ENCODE measurements at regions not wholly inside any gene's neighbourhood (a gene's known extent, or its start where the extent isn't known, plus 50 kb on each side); places are given as distances from the start of the nearest gene placed in this dataset.

DNA sequence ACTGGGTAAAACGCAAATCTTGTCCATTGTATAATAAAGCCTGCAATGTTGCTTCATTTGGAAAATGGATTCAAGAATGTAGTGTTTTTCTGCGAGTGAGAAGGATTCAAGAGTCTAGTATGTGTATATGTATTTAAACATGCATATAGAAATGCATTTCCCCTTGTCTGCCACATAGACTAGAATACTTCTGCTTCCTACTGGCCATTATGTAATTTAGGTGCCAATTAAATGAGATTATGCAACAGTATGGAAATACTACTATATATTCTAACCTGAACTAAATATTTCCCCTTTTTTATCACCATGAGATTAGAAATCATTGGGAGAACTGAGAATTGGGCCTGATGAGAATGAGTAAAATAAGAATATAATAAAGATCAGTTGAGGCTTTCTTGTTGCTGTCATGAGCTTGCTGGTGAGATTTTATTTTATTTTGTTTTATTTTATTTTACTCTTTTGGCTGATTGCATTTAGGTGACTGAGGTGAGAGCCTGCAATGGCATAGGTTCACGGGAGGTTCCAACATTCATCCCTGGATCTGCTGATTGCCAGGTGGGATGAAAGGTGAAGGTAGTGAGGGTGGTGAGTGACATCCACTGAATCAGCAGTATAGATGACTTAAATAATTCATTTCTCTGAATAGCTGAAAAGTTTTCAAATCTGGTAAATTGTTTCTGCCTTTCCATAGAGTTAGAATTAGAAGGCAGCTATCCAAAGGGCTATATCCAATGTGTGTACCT is 95.6 kb upstream of the SLC4A4 start:
- DNase-seq (ENCODE audit: low read depth), result no peak

DNA sequence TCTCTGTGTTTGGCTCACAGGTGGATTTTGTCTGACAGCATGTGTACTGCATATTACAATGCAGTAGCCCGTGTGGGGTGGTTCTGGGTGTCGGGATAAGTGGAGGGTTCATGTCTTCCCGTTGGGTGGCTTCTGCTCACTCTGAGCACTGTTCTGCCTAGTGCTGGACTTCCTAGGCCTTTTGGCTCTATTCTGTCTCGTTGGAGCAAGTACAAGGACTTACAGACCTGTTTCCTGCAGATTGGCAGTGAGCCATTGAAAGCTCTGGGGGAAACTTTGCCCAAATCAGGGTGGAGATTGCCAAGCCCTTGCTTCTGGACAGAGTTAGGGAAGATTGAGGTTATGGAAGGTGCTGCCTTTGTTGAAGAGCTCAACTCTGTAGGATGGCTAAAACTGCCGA is 91.1 kb upstream of the SLC4A4 start:
- no peak for DNase-seq (ENCODE audit: low read depth)

DNA sequence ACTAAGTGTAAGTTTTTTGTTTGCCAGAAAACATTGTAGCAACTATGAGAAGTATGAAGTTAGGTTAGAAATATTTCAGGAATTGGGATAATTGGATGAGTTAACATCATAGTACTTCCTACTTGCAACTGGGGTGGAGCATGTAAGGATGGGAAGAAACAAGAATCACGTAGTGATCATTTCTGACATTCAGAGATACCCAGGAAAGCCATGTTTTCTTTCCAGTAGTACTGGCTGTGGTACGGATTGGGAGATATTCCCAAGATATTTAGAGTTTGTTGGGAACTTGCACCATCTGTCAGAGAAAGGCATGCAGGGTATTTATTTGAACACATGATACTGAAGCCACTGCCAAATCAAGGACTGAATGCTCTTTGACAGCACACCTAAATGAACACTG is 87.6 kb upstream of the SLC4A4 start:
- DNase-seq (ENCODE audit: low read depth), result peak; percentile 29

DNA sequence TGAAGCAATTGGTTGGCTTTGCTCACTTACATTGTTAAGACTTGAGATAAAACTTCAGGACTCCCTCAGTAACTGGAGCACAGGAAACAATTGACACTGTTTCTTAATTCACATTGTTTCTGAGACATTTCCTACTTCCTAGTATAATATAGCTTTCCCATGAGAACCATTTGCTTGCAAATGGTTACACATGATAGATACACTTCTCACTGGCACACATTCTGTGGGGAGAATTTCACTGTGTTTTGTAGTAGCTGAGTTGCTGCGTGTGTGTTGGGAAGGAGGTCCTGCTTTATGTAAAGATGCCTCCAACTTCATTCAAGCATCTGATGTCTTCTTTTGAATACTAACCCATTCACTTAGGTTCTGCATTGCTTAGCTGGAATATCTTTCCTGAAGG is 85.3 kb upstream of the SLC4A4 start:
- DNase-seq (ENCODE audit: low read depth), result no peak

DNA sequence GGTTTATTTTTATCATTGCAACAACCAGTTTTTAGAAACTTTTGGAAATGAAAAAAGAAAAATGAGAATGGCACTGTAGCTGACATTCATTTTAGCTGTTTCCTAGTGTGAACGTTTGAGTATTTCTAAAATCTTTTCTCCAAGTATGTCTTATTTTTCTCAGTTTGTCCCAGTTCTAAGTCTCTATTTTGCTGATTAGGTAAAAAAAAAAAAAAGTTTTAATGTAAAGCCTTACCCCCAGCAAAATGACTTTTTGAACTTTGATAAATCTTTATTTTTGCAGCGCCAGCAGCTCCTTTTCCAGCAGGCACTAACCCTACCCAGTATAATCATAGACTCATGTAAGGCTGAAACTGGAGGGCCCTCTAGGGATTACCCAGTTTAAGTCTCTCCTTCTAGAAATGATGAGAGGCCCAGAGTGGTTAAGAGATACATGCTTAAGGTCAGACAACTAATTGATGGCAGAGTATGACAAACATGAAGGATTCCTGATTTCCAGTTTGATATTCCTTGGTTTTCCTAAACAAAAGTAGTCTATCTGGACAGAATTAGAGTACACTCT is 84.3 kb upstream of the SLC4A4 start:
- no peak for DNase-seq (ENCODE audit: low read depth)

DNA sequence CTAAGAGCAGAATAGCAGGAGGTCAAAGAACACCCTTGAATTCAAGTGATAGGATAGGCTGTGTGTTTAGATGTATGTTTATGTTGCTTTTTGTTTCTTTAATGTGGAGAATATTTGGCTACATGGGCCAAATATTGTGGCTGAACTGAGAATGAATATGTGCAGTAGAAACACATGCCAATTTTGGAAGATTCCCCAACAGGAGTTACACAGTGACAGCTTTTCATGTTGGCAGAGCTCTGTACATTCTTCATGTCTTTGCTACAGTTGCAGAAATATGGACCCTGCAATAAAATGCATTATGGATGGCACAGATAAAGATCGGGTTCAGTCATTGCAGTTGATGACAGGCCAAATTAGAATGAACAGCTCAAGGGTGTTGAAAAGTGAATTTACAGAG is 82.8 kb upstream of the SLC4A4 start:
- no peak for DNase-seq (ENCODE audit: low read depth)

DNA sequence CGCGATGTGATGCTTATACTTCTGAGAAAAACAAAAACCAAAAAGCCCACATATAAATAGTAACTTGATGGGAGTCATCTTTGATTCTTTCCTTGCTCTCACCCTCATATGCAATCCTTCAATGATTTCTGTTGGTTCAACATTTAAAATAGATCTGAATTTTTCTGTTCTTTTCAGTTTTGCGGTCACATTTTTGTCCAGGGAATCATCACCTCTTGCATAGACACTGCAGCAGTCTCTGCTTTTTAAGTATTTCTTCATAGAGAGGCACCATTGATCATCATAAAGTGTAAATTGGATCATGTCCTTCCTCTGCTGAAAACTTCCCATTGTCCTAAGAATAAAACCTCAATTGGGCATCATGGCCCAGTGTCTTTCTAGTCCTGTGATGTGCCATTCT is 81.1 kb upstream of the SLC4A4 start:
- no peak for DNase-seq (ENCODE audit: low read depth)

DNA sequence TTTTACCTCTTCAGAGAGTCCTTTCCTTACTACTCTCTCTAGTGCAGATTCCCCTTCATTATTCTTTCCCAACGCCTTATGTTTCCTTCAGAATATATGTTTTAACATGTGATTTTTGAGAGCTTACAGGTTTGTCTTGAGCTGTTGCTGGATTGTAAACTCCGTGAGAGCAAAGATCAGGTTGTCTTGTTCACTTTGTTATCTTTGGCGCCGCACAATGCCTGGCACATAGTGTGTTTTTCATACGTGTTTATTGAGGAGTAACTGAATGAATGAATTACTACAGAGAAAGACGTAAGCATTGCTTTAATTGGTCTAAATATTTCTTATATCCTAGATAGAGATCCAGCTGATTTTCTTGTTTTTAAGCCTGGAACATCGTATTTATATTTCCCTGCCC is 80.5 kb upstream of the SLC4A4 start:
- DNase-seq (ENCODE audit: low read depth), result no peak

DNA sequence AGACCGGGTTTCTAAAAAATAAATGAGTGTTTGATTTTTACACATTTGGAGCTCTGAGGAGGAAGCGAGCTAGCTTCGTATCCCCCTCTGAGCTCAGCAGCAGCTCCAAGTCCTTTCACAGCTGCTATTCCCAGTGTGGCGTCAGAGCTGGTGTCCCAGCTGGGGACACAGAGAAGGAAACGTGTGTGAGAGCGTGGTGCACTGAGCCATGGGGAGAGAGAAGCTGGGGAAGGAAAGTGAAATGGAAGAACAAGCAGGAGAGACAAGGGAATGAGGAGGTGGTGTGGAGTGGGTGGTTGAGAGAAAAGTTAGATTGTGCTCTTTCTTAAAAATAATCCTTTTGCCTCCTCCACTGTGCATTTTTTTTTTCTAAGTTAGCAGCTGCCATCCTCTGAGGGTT is 79.5 kb upstream of the SLC4A4 start:
- DNase-seq (ENCODE audit: low read depth), result no peak

DNA sequence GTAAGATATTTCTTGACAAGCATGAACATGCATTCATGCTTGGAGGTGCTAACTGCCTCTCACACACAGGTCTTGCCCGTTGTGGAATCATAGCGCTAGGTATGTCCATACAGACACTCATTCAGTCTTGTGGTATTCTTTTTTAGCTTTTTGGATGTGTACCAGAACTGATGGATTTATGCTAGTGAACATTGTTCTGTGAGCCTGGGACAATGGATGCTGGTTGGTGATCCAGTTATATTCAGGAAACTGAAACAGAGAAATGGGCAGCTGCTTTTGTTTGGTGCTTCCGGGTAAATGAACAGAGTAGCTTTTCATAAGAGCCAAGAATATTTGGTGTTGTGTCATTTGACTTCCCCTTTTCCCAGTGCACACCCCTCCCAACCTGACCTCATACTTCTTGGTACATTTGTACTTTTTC is 78.9 kb upstream of the SLC4A4 start:
- DNase-seq (ENCODE audit: low read depth), result no peak

DNA sequence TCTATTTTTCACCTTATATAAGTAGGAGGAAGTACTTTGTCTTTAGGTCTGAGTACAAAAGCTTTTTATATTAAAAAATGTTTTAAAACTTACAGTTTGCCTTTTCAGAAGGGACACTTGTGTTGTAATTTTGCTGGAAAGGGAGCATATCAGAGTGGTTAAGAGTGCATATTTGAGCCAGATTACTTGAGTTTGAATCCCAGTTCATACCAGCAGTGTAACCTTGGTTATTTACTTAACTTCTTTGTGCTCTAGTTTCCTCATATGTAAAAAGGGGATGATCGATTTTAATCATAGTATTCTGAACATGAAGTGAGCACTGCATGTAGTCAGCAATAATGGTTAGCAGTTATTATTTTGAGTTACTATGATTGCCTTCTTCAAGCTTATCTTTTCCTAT is 78.3 kb upstream of the SLC4A4 start:
- DNase-seq (ENCODE audit: low read depth), result no peak

DNA sequence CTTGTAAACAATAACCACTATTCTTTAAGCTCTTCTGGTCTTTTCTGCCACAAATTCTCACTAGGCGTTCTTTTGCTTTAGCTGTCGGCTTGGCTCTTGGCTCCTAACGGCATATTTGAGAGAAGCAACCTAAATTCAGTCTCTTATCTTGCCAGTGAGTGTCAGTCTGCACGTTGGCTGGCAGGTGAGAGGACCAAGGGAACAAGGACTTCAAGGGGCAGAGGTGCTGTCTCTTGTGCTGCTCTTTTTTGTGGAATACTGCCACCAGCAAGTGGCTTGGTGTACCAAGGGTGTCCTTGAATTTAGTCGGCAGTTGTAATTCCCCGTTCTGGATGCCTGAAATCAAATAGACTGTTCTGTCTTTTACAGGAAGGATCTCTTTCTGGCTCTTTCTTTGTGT is 77.8 kb upstream of the SLC4A4 start:
- DNase-seq (ENCODE audit: low read depth), result no peak

DNA sequence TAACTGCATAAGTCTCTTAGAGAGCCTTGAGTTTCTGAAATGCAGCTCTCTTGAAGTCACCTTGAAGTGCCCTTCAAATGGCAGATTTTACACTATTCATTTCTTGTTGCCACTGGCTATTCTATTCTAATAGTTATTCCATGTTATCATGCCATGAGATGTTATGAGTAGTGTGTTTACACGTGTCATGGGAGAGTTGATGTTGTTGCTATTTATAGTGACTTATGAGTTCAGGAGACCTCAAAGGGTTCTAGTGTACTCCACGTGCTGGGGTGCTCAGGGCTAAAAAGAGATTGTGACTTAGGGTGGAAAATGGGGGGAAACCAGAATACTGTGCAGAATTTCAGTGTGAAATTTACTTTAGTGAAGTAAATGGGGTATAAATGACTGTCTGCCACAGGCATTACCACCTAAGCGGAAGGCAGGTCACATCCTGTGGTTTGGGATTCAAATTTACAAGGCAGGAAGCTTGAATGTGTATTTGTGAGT is 77.1 kb upstream of the SLC4A4 start:
- DNase-seq (ENCODE audit: low read depth), result no peak

DNA sequence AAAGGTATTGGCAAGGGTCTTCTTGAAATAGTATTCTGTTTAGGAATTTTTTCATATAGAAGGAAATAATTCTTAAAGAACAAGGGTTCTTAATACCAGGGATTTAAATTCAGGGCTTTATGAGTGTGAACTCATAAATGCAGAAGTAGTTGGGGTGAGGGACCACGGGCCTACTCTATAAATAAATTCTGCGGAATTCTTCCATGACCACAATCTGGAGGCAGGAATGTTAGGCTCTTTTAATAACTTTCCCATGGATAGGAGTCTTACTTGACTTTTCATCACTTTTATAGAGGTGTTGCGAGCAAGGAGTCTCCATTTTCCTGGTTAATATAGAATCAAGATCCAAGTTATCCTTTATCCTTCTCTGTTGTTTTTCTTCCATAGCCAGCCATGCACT is 76.7 kb upstream of the SLC4A4 start:
- peak; percentile 38 for DNase-seq (ENCODE audit: low read depth)

DNA sequence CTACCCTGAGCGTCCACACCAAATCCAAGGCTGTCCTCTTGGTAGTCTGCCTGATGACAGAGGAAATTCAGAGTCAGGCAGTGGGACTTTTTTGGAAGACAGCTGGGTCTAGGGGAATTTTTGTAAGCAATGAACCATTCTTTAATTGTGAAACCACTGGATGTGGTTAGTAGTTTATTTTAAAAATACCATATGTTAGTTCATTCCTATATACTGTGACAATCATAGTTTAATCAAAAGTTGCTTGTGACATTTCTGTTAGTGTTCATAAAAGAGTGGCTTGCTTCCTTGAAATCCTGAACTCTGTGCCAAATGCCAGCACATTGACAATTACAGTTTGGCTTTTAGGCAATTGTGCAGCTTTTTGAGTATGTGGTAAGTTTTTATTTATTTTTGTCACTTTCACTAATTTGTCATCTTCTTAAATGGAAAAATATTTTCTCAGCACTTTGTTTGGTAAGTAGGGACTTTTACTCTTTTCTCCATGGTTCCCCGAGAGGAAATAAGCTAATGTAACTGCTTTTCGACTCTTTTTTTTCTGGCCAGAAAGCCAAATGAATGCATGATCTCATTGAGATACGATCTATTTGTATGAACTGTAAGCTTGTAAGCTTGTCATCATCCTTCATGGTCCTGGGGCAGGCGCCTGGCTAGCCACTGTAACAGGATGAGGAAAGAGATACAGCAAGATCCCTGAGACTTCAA is 72.6 kb upstream of the SLC4A4 start:
- DNase-seq (ENCODE audit: low read depth), result peak; percentile 74

DNA sequence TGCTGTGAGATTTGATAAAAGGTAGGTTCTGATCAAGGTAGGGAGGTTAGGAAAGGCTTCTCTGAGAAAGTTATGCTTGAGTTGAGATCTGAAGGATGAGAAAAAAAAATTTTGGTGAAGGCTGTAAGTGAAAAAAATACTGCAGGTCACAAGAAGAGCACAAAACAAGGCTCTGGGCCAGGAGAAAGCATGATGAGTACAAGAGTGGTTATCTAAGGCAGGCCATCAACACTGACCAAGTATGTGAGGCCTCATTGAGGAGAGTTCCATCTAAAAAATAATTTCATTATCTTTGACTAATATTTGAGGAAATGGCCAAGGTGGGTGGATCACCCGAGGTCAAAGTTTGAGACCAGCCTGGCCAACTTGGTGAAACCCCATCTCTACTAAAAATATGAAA is 71.6 kb upstream of the SLC4A4 start:
- DNase-seq (ENCODE audit: low read depth), result no peak

DNA sequence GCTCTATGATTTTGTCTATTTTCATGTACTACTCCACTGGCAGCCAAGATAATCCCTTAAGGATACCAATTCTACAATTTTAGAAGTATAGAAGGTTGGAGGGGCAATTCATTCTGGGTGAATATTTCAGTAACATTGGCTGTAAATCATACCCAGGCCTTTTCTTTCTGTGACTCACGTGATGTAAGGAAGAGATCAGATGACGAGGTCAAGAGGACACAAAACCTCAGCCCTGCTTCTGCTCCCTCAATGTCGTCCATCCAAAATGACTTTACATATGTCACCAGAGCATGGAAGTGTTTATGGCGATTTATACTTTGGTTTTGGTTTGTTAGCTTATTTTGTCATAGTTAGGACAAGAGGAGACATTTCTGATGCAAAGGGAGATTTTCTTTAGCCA is 70.7 kb upstream of the SLC4A4 start:
- no peak for DNase-seq (ENCODE audit: low read depth)

DNA sequence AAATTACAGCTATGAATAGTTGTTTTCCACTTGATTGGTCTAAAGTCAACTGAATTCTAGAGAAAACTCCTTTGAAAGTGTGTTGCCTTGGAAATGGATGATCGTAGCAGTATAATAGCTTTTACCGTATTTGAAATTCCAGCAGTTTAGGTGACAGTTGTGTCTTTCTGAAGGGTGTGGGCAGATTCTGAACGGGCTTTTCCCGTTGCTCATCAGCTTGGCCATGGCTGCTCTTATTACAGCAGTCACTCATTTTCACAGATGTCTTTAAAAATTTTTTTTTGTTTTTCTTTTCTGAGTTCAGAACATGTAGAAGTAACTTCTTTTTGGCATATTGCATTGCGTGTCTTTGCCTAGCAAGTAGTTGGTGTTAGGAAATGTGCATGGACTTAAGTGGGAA is 69.6 kb upstream of the SLC4A4 start:
- no peak for DNase-seq (ENCODE audit: low read depth)

DNA sequence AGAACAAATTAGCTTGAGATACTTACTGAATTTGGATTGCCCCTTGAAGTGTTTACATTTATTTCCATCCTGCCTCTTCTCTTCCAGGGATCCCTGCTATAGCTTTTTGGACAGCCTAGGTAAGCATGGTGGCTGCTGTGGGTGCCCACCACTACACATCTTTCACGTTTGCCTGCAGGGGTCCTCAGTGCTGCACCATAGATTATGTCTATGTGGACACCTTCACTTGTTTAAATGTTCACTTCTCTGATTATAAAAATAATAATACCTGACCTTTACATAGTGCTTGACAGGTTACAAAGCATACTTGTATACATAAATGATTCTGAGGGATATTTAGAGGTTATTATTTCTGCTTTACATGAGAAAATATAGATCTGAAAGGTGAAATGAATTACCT is 67.9 kb upstream of the SLC4A4 start:
- peak; percentile 44 for DNase-seq (ENCODE audit: low read depth)

DNA sequence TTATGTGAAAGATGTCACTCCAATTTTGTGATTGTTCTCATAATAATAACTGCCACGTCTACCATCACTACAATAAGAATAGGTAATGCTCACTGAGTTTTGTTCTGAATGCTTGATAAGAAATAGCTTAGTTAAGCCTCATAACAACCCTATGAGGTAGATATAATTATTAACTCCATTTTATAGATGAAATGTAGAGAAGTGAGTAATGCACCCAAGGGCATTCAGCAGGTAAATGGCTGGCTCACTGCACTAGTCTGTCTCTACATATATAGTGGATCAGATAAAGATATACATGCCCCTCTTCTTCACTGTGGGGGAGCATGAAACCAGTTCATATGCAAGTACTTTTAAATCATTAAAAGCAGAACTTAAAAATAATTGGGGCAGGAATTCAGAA is 65.8 kb upstream of the SLC4A4 start:
- no peak for DNase-seq (ENCODE audit: low read depth)

DNA sequence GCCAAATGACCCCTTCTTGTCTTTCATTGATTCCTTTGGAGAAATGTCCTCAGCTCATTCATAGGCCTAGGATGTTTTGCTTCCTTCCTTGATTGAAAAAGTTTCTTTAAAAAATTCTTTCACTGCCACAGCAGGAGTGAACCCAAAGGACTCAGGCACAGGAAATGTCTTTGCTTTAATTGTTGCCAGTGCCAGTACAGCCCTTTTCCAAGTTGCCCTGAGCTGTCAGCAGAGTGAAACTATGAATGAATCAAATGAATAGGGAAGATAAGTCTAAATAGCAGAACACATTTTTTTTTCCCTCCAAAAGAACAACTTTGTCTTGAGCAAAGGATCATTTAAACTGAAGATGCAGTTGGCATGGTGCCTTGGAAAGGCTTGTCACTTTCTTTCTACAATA is 63.8 kb upstream of the SLC4A4 start:
- no peak for DNase-seq (ENCODE audit: low read depth)

DNA sequence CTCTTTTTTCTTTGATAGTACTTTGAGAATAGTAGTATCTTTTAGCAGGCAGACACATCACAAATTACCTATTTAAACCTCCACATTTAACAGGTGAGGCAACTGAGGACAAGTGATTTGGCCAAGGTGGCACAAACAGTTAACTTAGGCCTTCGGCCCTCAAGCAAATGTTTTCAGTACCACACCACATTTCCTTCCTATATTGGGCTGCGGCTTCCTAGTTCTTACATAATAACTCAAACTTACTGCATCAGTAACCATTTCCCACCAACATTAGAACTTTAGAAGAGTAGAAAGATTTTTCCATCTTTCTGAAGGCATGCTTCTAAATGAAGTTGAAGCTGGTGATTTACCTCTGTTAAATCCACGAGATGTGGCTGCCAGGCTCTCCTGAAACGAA is 63.2 kb upstream of the SLC4A4 start:
- no peak for DNase-seq (ENCODE audit: low read depth)

DNA sequence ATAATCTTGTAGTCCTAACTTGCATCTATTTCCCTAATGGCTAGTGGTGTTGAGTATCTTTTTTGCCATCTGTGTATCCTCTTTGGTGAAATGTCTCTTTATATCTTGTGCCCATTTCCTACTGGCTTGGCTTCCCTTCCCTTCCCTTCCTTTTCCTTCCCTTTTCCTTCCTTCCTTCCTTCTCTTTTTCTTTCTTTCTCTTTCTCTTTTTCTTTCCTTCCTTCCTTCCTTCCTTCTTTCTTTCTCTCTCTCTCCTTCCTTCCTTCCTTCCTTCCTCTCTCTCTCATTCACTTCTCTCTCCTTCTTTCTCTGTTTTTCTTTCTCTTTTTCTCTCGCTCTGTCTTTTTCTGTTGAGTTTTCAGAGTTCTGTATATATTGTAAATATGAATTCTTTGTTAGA is 61.5 kb upstream of the SLC4A4 start:
- DNase-seq (ENCODE audit: low read depth), result no peak

All from amniotic epithelial cell (primary cell).